Right lobe of liver (tissue), 6 donors: ENCODE measurements at regions not wholly inside any gene's neighbourhood (a gene's known extent, or its start where the extent isn't known, plus 50 kb on each side); places are given as distances from the start of the nearest gene placed in this dataset.

Experiments used
- ATAC-seq, 4 donors: fragments of 200-7000 bp; cut with Tn5 transposase; one replicate each; pipeline ENCODE4 v1.9.1; 2020; ENCODE audit warnings: mild to moderate bottlenecking in 4 of 4, moderate library complexity in 4 of 4
- DNase-seq, 3 donors: peaks; one replicate each; pipeline ENCODE4 v3.0.0-alpha.2; 2020
- H3K27ac ChIP-seq, 3 donors: fragments of 200-600 bp; one replicate each; pipeline ENCODE4 v1.8.0; 2022
- H3K27me3 ChIP-seq, 2 donors: fragments of 200-600 bp; one replicate each; pipeline ENCODE4 v1.8.0; 2022
- H3K36me3 ChIP-seq, 4 donors: fragments of 200-600 bp; sonication (generic) in 1 of 4; one replicate each; pipeline versions ENCODE4 v1.5.1 to v1.8.0; 2017 to 2022; ENCODE audit warnings: control low read depth in 1 of 4
- H3K4me1 ChIP-seq, 4 donors: fragments of 200-600 bp; sonication (generic) in 1 of 4; one replicate each; pipeline versions ENCODE4 v1.5.1 to v1.8.0; 2017 to 2022; ENCODE audit warnings: control low read depth in 1 of 4
- H3K4me3 ChIP-seq, 3 donors: fragments of 200-600 bp; one replicate each; pipeline ENCODE4 v1.8.0; 2022
- H3K9me3 ChIP-seq, 4 donors: fragments of 200-600 bp; sonication (generic) in 1 of 4; one replicate each; pipeline versions ENCODE4 v1.5.1 to v1.8.0; 2017 to 2022; ENCODE audit warnings: control low read depth in 1 of 4
- POLR2A ChIP-seq: fragments of 450-650 bp; IDR thresholded peaks from one replicate; pipeline ENCODE4 v1.6.1; 2017; ENCODE audit warnings: antibody characterized with exemption, mild to moderate bottlenecking
- WGBS: methylation state at CpG from one replicate; pipeline ENCODE4 v1.1.6; 2018; ENCODE audit warnings: low coverage, low lambda C conversion rate; ENCODE audit not compliant: insufficient coverage; ENCODE audit errors: missing lambda C conversion rate; 5-methylcytosine and 5-hydroxymethylcytosine counted together
- intact Hi-C, 2 donors: fragments of 100-400 bp; cut with DNase I; formaldehyde crosslinking; loops; one replicate each; pipeline versions ENCODE4 v1.11.2 to v1.14.1; 2022
- TF ChIP-seq, protein P1 (sequence below), 4 donors: fragments of 200-600 bp in 3 of 4; fragments of 450-650 bp in 1 of 4; IDR thresholded peaks; one replicate each; pipeline versions ENCODE4 v1.5.1 to v1.8.0; 2016 to 2022; ENCODE audit warnings: antibody characterized with exemption in 4 of 4, mild to moderate bottlenecking in 2 of 4
- donor health status: DM: no; HTN: yes; CAD: no.
- donor health status: DM: no; HTN: no; CAD: no.
- donor health status: DM: no; HTN: no; CAD: no.
- donor health status: DM: no; HTN: yes; CAD: no.
- donor health status: DM: no; HTN: yes; CAD: no.

DNA sequence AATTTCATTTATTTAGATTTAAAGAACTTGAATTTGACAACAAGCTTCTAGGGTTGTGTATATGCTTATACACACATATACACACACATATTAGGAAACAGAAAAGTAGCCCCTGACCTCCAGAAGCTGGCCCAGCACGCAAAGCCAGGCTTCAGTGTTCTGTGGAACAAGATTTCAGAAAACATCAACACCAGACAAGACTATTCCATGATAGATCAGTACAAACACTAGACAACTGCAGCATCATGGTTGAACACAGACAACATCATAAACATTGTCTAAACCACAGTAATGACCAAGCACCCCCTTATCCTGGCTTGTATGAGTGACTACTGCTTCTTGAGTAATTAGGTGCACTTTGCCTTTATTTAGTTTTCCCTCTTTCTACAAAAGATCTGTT is 457.6 kb downstream of the TMEM182 start:
- no peaks in the 10 kb centered on the region for H3K9me3 ChIP-seq
- H3K4me3 ChIP-seq = no peak overlapping the region
- H3K27ac ChIP-seq = no peak overlapping the region
- ATAC-seq (no peak), DNase-seq (no peak)
- intact Hi-C loops = no loop called here
- no peaks in the 10 kb centered on the region for H3K36me3 ChIP-seq
- no peaks in the 10 kb centered on the region for H3K4me1 ChIP-seq
- no peaks in the 10 kb centered on the region for H3K27me3 ChIP-seq
- WGBS = 80% methylated on average over 1 of the region's 1 CpG
- TF ChIP-seq, protein P1, sequence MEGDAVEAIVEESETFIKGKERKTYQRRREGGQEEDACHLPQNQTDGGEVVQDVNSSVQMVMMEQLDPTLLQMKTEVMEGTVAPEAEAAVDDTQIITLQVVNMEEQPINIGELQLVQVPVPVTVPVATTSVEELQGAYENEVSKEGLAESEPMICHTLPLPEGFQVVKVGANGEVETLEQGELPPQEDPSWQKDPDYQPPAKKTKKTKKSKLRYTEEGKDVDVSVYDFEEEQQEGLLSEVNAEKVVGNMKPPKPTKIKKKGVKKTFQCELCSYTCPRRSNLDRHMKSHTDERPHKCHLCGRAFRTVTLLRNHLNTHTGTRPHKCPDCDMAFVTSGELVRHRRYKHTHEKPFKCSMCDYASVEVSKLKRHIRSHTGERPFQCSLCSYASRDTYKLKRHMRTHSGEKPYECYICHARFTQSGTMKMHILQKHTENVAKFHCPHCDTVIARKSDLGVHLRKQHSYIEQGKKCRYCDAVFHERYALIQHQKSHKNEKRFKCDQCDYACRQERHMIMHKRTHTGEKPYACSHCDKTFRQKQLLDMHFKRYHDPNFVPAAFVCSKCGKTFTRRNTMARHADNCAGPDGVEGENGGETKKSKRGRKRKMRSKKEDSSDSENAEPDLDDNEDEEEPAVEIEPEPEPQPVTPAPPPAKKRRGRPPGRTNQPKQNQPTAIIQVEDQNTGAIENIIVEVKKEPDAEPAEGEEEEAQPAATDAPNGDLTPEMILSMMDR (IDR thresholded peaks at IDR 0.05) = no peak
- no peak for TF ChIP-seq POLR2A

- Histone ChIP-seq H3K4me1 (no peaks in the 10 kb centered on the region), H3K27me3 (no peaks in the 10 kb centered on the region), H3K36me3 (no peaks in the 10 kb centered on the region), H3K4me3 (no peak overlapping the region), H3K9me3 (no peaks in the 10 kb centered on the region), H3K27ac (no peak overlapping the region)
- ATAC-seq (no peak), DNase-seq (no peak)
- TF ChIP-seq, protein P1 (IDR thresholded peaks at IDR 0.05) = no peak
- TF ChIP-seq POLR2A = no peak
- intact Hi-C loops = no loop called here
These were observed 461.1 kb downstream of the TMEM182 start for GRCh38 chr2:103222969-103223368.

DNA sequence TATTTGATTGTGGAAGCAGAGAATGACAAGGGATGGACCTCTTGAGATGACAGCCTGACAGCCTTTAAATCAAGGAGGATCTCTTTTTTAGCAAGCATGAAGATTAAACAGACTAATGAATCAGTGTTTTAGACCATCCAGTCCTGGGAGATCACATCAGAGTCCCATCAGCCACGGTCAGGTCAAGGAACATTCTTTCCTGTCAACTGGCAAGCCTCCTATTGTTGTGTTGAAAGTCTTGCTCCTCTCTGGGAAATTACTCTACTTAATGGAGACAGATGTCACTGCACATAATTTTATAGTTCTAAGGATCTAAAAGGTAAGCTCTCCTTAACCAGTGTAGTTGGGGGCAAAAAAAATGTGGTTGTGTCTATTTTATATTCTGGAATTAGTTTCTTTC is 469.0 kb downstream of the TMEM182 start:
- H3K36me3 ChIP-seq = no peaks in the 10 kb centered on the region
- WGBS = 0% methylated on average over 1 of the region's 1 CpG
- no peak overlapping the region for H3K4me3 ChIP-seq
- no peak overlapping the region for H3K27ac ChIP-seq
- DNase-seq (no peak), ATAC-seq (no peak)
- TF ChIP-seq POLR2A = no peak
- no peaks in the 10 kb centered on the region for H3K9me3 ChIP-seq
- H3K4me1 ChIP-seq = no peaks in the 10 kb centered on the region
- intact Hi-C loops = no loop called here
- H3K27me3 ChIP-seq = no peaks in the 10 kb centered on the region

DNA sequence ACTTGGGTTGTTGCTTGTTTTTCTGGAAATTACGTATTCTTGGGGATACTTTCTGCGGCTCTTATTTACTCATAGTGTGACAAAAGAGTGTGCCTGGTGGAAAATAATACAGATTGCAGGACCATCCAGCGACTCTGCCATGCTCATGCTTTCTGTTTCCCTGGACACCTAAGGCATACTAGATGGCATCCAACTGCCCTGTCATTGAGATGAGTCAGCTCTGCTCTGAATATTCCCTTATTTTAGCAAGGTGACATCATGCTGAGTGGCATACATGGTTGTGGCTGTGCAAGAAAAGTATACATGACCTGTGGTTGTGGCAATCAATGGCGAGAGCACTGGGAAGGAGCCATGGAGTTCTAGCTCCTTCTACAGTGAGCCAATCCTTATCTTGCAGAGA is 471.0 kb downstream of the TMEM182 start:
- WGBS = 70% methylated on average over 4 of the region's 4 CpGs
- H3K4me3 ChIP-seq = no peak overlapping the region
- H3K27me3 ChIP-seq = no peaks in the 10 kb centered on the region
- intact Hi-C loops = no loop called here
- DNase-seq (no peak), ATAC-seq (no peak)
- no peaks in the 10 kb centered on the region for H3K4me1 ChIP-seq
- no peak overlapping the region for H3K27ac ChIP-seq
- no peaks in the 10 kb centered on the region for H3K9me3 ChIP-seq
- TF ChIP-seq, protein P1 (IDR thresholded peaks at IDR 0.05) = no peak
- no peak for TF ChIP-seq POLR2A
- H3K36me3 ChIP-seq = no peaks in the 10 kb centered on the region

DNA sequence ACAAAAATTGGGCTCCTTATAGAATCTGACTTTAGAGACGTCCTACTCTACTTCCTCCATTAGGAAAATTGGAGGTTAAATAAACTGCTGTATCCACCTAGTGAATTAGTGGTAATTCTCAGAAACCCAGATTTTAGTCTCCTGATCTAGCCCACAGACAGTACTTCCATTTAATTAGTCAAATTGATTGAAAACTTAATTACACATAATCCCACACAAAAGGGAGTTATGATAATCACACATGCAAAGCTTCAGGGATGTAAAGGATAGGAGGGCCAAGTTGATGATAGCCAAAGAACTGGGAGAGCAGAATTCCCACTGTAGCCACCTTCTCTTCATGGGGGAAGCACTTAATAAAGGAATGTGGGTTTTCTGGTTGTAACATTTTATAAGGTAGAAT is 471.9 kb downstream of the TMEM182 start:
- no peak for ATAC-seq
- Histone ChIP-seq H3K36me3 (no peaks in the 10 kb centered on the region), H3K9me3 (no peaks in the 10 kb centered on the region), H3K27me3 (no peaks in the 10 kb centered on the region), H3K4me3 (no peak overlapping the region), H3K27ac (no peak overlapping the region), H3K4me1 (no peaks in the 10 kb centered on the region)
- intact Hi-C loops = no loop called here
- WGBS = 50% methylated on average over 1 of the region's 1 CpG
- TF ChIP-seq POLR2A = no peak
- TF ChIP-seq, protein P1 (IDR thresholded peaks at IDR 0.05) = no peak
- no peak for DNase-seq
